Testis (tissue), 2 donors: ENCODE measurements at regions not wholly inside any gene's neighbourhood (a gene's known extent, or its start where the extent isn't known, plus 50 kb on each side); places are given as distances from the start of the nearest gene placed in this dataset.

Source experiments
- CTCF ChIP-seq, 3 experiments: fragments of 450-650 bp in 2 of 3; fragments of 200-600 bp in 1 of 3; sonication (generic) in 1 of 3; IDR thresholded peaks; one replicate each; pipeline ENCODE4 v1.5.1; 2016 to 2019; ENCODE audit warnings: antibody characterized with exemption in 3 of 3, mild to moderate bottlenecking in 2 of 3, moderate library complexity in 1 of 3
- POLR2A ChIP-seq: fragments of 450-650 bp; IDR thresholded peaks from one replicate; pipeline ENCODE4 v1.6.1; 2017; ENCODE audit warnings: antibody characterized with exemption, mild to moderate bottlenecking, moderate library complexity

DNA sequence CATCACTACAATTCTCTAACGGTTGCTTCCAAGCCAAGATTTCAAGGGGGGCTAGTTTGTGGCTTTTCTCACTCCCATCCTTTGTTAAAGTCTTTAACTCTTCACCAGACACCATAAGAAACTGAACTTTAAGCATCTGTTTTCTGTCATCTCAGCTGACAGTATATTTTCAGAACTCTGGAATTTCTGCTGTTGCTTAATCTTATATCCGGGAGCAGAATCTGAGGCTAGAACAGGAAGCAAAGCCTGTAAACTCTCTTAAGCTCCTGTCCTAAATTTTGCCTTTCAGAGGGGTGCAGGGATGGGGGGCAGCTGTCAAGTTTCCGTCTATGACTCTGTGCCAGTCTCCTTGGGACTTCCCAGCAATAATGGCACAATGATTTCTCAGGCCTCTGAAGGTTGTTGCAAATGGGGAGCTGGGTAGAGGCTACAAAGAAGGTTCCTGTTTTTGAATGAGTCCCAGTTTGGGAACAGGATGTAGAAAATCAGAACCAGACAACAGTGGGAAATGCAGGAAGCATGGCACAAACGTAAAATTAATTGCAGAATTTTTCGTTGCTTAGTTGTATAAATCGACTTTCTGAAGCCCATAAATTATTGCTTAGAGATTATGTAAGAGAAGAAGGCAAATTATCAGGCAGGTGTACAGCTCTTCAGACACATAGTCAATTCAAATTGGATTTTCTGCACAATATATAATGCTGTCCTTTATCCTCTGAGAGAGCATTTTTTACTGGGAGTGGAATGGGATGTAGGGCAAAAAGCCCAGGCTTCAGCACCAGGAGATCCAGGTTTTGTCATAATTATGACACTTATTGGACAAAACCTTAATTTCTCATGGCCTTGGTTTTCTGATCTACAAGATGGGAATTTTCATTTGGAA lies 430.9 kb downstream of the DMAC1 start:
- TF ChIP-seq CTCF (IDR thresholded peaks at IDR 0.05) (no peak), POLR2A (no peak)
